Left hindlimb (tissue), 1 donor: ENCODE measurements at regions not wholly inside any gene's neighbourhood (a gene's known extent, or its start where the extent isn't known, plus 50 kb on each side); places are given as distances from the start of the nearest gene placed in this dataset.
"Not testable (repeated sequence)": the region's sequence is repeated elsewhere in the genome, so short reads cannot be mapped to it uniquely, and the experiment has no call there.

Source experiments
- DNase-seq: peaks from one replicate; pipeline ENCODE4 v3.0.0-alpha.2; 2018

GRCh38 chr17:21517538-21518293 is 141.6 kb downstream of the KCNJ12 start:
- DNase-seq: no peak

GRCh38 chr17:21522755-21523336 is 146.7 kb downstream of the KCNJ12 start:
- DNase-seq: no peak

- DNase-seq: no peak
Observed at GRCh38 chr17:21523497-21524210, 147.5 kb downstream of the KCNJ12 start.

- no peak for DNase-seq
Observed at GRCh38 chr17:21524211-21524591, 148.0 kb downstream of the KCNJ12 start.

- DNase-seq: no peak
Observed at GRCh38 chr17:21525464-21526130, 149.4 kb downstream of the KCNJ12 start.

- DNase-seq: no peak
Observed at GRCh38 chr17:21528031-21528695, 152.0 kb downstream of the KCNJ12 start.

- no peak for DNase-seq
Observed at GRCh38 chr17:21530311-21530710, 154.2 kb downstream of the KCNJ12 start.

- DNase-seq: no peak
Observed at GRCh38 chr17:21530841-21531240, 154.7 kb downstream of the KCNJ12 start.

- no peak for DNase-seq
Observed at GRCh38 chr17:21532763-21533385, 156.7 kb downstream of the KCNJ12 start.

GRCh38 chr17:21535686-21536375 is 156.5 kb upstream of the KCNJ18 start:
- no peak for DNase-seq

GRCh38 chr17:21537302-21537701 is 155.0 kb upstream of the KCNJ18 start:
- DNase-seq: no peak

- DNase-seq: no peak
Observed at GRCh38 chr17:21538615-21539014, 153.7 kb upstream of the KCNJ18 start.

GRCh38 chr17:21539146-21539545 is 153.2 kb upstream of the KCNJ18 start:
- no peak for DNase-seq

- no peak for DNase-seq
Observed at GRCh38 chr17:21540502-21540901, 151.8 kb upstream of the KCNJ18 start.

GRCh38 chr17:21542070-21542469 is 150.3 kb upstream of the KCNJ18 start:
- no peak for DNase-seq

GRCh38 chr17:21542991-21543390 is 149.3 kb upstream of the KCNJ18 start:
- no peak for DNase-seq

GRCh38 chr17:21545064-21545463 is 147.3 kb upstream of the KCNJ18 start:
- DNase-seq: no peak

GRCh38 chr17:21548236-21548635 is 144.1 kb upstream of the KCNJ18 start:
- no peak for DNase-seq

- DNase-seq: no peak
Observed at GRCh38 chr17:21549107-21549687, 143.1 kb upstream of the KCNJ18 start.

GRCh38 chr17:21550031-21550430 is 142.3 kb upstream of the KCNJ18 start:
- not testable (repeated sequence) for DNase-seq
